NCI-H128 (cell line): ENCODE measurements at regions not wholly inside any gene's neighbourhood (a gene's known extent, or its start where the extent isn't known, plus 50 kb on each side); places are given as distances from the start of the nearest gene placed in this dataset.

Experiments
- DNase-seq: peaks from one replicate; lab custom pipeline; 2025; ENCODE audit not compliant: unreplicated experiment; lab: John Stamatoyannopoulos, UW

- no peak for DNase-seq
Observed at GRCh38 chrX:43560247-43560946, 95.7 kb upstream of the MAOA start.

GRCh38 chrX:43562372-43562771, 93.7 kb upstream of the MAOA start:
- no peak for DNase-seq

- no peak for DNase-seq
Observed at GRCh38 chrX:43564953-43565352, 91.1 kb upstream of the MAOA start.

- no peak for DNase-seq
Observed at GRCh38 chrX:43566170-43566569, 89.9 kb upstream of the MAOA start.

GRCh38 chrX:43573441-43574015, 82.6 kb upstream of the MAOA start:
- DNase-seq, result no peak

GRCh38 chrX:43580621-43581020, 75.5 kb upstream of the MAOA start:
- DNase-seq, result no peak

- DNase-seq, result no peak
Observed at GRCh38 chrX:43581167-43581566, 74.9 kb upstream of the MAOA start.

GRCh38 chrX:43581888-43582539, 74.1 kb upstream of the MAOA start:
- DNase-seq, result no peak

- no peak for DNase-seq
Observed at GRCh38 chrX:43582540-43582913, 73.6 kb upstream of the MAOA start.

- no peak for DNase-seq
Observed at GRCh38 chrX:43585922-43586321, 70.2 kb upstream of the MAOA start.

- no peak for DNase-seq
Observed at GRCh38 chrX:43586830-43587229, 69.3 kb upstream of the MAOA start.

- DNase-seq, result no peak
Observed at GRCh38 chrX:43589735-43590134, 66.4 kb upstream of the MAOA start.

GRCh38 chrX:43590150-43590549, 65.9 kb upstream of the MAOA start:
- DNase-seq, result no peak

- no peak for DNase-seq
Observed at GRCh38 chrX:43592597-43592996, 63.5 kb upstream of the MAOA start.

- no peak for DNase-seq
Observed at GRCh38 chrX:43595931-43596330, 60.2 kb upstream of the MAOA start.

GRCh38 chrX:43604753-43605152, 51.3 kb upstream of the MAOA start:
- DNase-seq, result no peak

- no peak for DNase-seq
Observed at GRCh38 chrX:43605351-43605750, 50.7 kb upstream of the MAOA start.
